ENCODE measurements at regions not wholly inside any gene's neighbourhood (a gene's known extent, or its start where the extent isn't known, plus 50 kb on each side); places are given as distances from the start of the nearest gene placed in this dataset.

DNA sequence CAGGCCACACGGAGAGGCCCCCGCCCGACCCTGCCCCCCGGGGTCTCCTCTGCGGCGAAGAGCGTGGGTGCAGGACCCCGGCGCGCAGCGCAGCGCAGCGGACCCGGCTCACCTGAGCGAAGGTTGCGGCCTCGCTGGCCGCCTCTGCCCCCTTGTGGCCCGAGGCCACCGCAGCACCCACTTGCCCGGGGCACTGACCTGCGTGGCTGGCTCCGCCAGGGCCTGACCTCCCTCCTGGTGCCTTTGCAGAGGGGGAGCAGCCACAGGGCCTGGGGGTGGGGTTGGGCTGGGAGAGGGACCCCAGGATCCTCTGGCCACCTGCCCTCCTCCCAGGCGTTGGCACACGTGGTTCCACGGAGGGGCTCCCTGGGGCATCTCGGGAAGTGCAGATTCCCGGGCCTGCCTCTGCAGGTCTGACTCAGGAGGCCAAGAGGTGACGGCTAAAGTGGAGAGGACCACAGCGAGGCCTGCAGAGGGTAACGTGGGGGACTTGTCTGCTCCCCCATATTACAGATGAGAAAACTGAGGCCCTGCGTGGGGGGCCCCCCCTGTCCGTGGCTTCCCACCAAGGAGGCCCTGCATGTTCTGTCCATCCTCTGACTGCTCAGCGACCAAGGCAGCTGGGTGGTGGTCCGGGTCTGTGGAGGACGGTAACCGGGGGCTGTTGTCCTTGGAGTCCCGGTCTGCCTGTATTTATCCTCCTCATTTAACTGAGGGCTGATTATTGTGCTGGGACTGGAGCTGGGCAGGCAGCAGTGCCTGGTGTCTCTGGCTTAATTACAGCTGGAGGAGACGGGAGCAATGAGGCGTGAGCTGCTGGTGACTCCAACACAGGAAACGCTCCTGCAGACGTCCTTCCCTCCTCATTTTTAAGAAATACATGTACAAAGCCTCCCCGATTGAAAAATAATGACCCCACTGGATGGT, 67.9 kb upstream of the BEGAIN start:
- Histone ChIP-seq H2AFZ (ENCODE audit: low read length) (no peak overlapping the region), H3K79me2 (ENCODE audit: insufficient read depth, low read length) (no peaks in the 10 kb centered on the region)

DNA sequence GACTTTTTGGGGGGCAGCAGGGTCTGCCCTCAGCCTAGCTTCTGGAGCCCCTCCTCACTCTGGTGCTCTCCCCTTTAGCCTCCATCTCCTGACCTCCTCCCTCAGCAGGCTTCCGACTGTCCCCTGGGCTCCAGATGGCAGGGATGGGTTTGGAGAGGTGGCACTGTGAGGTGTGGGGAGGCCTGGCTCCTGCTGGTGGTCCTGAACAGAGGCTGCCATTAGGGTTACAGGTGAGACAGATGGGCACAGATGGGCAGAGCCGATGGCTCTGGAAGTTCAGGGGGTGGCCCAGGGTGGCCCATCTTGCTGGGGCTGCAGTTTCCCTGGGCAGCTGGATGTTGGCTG, 68.5 kb upstream of the BEGAIN start:
- no peak overlapping the region for H3K4me3 ChIP-seq (ENCODE audit: insufficient read depth, low read length)

More for the DNA sequence above, 67.9 kb upstream of the BEGAIN start:
- Histone ChIP-seq H3K9me3 (ENCODE audit: low read depth, low read length) (no peaks in the 10 kb centered on the region), H3K4me3 (ENCODE audit: insufficient read depth, low read length) (peak overlapping the region; percentile 19), H3K36me3 (ENCODE audit: insufficient read depth, low read length) (no peaks in the 10 kb centered on the region), H3K4me1 (ENCODE audit: insufficient read depth, low read length) (peaks cover 8% of the 10 kb centered on the region), H4K20me1 (ENCODE audit: insufficient read depth, low read length) (no peaks in the 10 kb centered on the region), H3K27me3 (ENCODE audit: insufficient read depth, low read length) (peaks cover 24% of the 10 kb centered on the region), H3K27ac (ENCODE audit: low read depth, low read length) (no peak overlapping the region), H3K4me2 (ENCODE audit: insufficient read depth, low read length) (peak overlapping the region; percentile 57)
- peak; percentile 96 for DNase-seq (ENCODE audit: insufficient read length, low spot score, missing footprints)
- TF ChIP-seq, protein P1, sequence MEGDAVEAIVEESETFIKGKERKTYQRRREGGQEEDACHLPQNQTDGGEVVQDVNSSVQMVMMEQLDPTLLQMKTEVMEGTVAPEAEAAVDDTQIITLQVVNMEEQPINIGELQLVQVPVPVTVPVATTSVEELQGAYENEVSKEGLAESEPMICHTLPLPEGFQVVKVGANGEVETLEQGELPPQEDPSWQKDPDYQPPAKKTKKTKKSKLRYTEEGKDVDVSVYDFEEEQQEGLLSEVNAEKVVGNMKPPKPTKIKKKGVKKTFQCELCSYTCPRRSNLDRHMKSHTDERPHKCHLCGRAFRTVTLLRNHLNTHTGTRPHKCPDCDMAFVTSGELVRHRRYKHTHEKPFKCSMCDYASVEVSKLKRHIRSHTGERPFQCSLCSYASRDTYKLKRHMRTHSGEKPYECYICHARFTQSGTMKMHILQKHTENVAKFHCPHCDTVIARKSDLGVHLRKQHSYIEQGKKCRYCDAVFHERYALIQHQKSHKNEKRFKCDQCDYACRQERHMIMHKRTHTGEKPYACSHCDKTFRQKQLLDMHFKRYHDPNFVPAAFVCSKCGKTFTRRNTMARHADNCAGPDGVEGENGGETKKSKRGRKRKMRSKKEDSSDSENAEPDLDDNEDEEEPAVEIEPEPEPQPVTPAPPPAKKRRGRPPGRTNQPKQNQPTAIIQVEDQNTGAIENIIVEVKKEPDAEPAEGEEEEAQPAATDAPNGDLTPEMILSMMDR (IDR thresholded peaks at IDR 0.05; ENCODE audit: extremely low read depth, low read depth, low read length) = peak; percentile 63

GRCh38 chr14:100656996-100657395, 69.7 kb upstream of the DLK1 start:
- DNase-seq (ENCODE audit: insufficient read length, low spot score, missing footprints) = peak; percentile 21
- TF ChIP-seq, protein P1 (IDR thresholded peaks at IDR 0.05; ENCODE audit: extremely low read depth, low read depth, low read length) = no peak
- Histone ChIP-seq H3K4me1 (ENCODE audit: insufficient read depth, low read length) (peaks cover 5% of the 10 kb centered on the region), H3K79me2 (ENCODE audit: insufficient read depth, low read length) (no peaks in the 10 kb centered on the region), H2AFZ (ENCODE audit: low read length) (no peak overlapping the region), H3K9me3 (ENCODE audit: low read depth, low read length) (no peaks in the 10 kb centered on the region), H3K4me3 (ENCODE audit: insufficient read depth, low read length) (no peak overlapping the region), H3K27me3 (ENCODE audit: insufficient read depth, low read length) (peaks cover 24% of the 10 kb centered on the region), H4K20me1 (ENCODE audit: insufficient read depth, low read length) (no peaks in the 10 kb centered on the region), H3K36me3 (ENCODE audit: insufficient read depth, low read length) (no peaks in the 10 kb centered on the region), H3K4me2 (ENCODE audit: insufficient read depth, low read length) (no peak overlapping the region), H3K27ac (ENCODE audit: low read depth, low read length) (no peak overlapping the region)

More for the DNA sequence above, 68.5 kb upstream of the BEGAIN start:
- Histone ChIP-seq H3K79me2 (ENCODE audit: insufficient read depth, low read length) (no peaks in the 10 kb centered on the region), H4K20me1 (ENCODE audit: insufficient read depth, low read length) (no peaks in the 10 kb centered on the region), H3K27ac (ENCODE audit: low read depth, low read length) (no peak overlapping the region), H3K9me3 (ENCODE audit: low read depth, low read length) (no peaks in the 10 kb centered on the region), H3K4me2 (ENCODE audit: insufficient read depth, low read length) (no peak overlapping the region), H3K27me3 (ENCODE audit: insufficient read depth, low read length) (peaks cover 24% of the 10 kb centered on the region), H3K4me1 (ENCODE audit: insufficient read depth, low read length) (peaks cover 8% of the 10 kb centered on the region), H2AFZ (ENCODE audit: low read length) (no peak overlapping the region), H3K36me3 (ENCODE audit: insufficient read depth, low read length) (no peaks in the 10 kb centered on the region)
- TF ChIP-seq, protein P1 (IDR thresholded peaks at IDR 0.05; ENCODE audit: extremely low read depth, low read depth, low read length) = no peak
- DNase-seq (ENCODE audit: insufficient read length, low spot score, missing footprints) = no peak

DNA sequence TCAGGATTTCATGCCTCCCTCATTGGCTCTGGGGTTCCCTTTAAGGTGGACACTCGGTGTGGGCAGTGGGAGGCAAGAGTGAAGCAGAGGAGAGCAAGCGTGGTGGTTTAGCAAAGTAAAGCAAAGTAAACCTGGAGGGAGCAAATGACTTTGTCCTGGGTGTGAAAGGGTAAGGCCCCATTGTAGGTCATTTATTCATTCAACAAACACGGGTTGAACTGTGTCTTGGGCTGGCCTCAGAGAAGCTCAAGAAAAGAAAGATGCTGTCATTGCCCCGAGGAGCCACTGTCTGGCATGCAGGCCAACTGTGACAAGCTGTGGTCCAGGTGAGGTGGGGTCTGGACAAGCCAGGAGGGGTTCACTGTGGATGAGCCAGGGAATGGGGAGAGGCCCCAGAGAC, 68.9 kb upstream of the DLK1 start:
- Histone ChIP-seq H3K27me3 (ENCODE audit: insufficient read depth, low read length) (peaks cover 24% of the 10 kb centered on the region), H3K9me3 (ENCODE audit: low read depth, low read length) (no peaks in the 10 kb centered on the region), H3K4me3 (ENCODE audit: insufficient read depth, low read length) (no peak overlapping the region), H4K20me1 (ENCODE audit: insufficient read depth, low read length) (no peaks in the 10 kb centered on the region), H3K79me2 (ENCODE audit: insufficient read depth, low read length) (no peaks in the 10 kb centered on the region), H3K4me2 (ENCODE audit: insufficient read depth, low read length) (no peak overlapping the region), H3K27ac (ENCODE audit: low read depth, low read length) (no peak overlapping the region), H2AFZ (ENCODE audit: low read length) (no peak overlapping the region), H3K36me3 (ENCODE audit: insufficient read depth, low read length) (no peaks in the 10 kb centered on the region), H3K4me1 (ENCODE audit: insufficient read depth, low read length) (no peaks in the 10 kb centered on the region)
- TF ChIP-seq, protein P1 (IDR thresholded peaks at IDR 0.05; ENCODE audit: extremely low read depth, low read depth, low read length) = no peak
- DNase-seq (ENCODE audit: insufficient read length, low spot score, missing footprints) = peak; percentile 25
